Erythroblast (primary cell): ENCODE measurements at regions not wholly inside any gene's neighbourhood (a gene's known extent, or its start where the extent isn't known, plus 50 kb on each side); places are given as distances from the start of the nearest gene placed in this dataset.

ENCODE experiments used
- GATA1 ChIP-seq: IDR thresholded peaks from 2 replicates; pipeline ENCODE4 v1.6.1; 2011; ENCODE audit warnings: low read depth, mild to moderate bottlenecking, control low read depth, low read length, moderate library complexity
- POLR2A ChIP-seq: IDR thresholded peaks from 2 replicates; pipeline ENCODE4 v1.6.1; 2011; ENCODE audit warnings: mild to moderate bottlenecking, low read length

- TF ChIP-seq POLR2A (no peak), GATA1 (no peak)
These were observed 701.7 kb downstream of the TYW1 start for GRCh38 chr7:67698354-67698753.
